ENCODE measurements at regions not wholly inside any gene's neighbourhood (a gene's known extent, or its start where the extent isn't known, plus 50 kb on each side); places are given as distances from the start of the nearest gene placed in this dataset.

DNA sequence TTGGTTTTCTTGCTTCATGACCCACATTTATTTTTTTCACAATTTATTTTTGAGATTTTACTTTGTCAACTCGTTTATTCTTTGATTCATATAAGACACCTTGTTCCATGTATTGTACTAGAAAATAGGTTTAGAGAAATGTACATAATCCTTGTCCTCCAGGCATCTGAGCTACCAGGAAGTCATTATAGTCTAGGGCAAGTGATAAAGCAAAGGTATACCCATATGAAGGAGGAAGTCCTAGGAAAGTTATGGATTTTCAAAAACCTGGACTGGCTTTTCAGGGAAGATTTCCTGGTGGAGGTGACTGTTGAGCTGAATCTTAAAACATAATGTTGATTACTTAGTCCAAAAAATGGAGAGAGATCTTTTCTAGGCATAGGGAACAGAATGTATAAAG, 98.8 kb upstream of the SHISA6 start:
- H3K79me2 ChIP-seq (ENCODE audit: control insufficient read depth, insufficient read depth, low read length) = no peaks in the 10 kb centered on the region
- no peaks in the 10 kb centered on the region for H3K27me3 ChIP-seq (replicated peaks in 1 of 2; ENCODE audit: control insufficient read depth in 2 of 2, insufficient read depth in 2 of 2, low read length in 1 of 2)
- no peaks in the 10 kb centered on the region for H3K9me3 ChIP-seq (replicated peaks; ENCODE audit: control insufficient read depth, insufficient read depth, low read length)
- ATAC-seq (no peak), FAIRE-seq (no peak), DNase-seq (ENCODE audit: low read depth, low spot score) (no peak)
- in situ Hi-C loops (cut with MboI) = loop anchor here (5.0 to 25.0 kb wide), 4 partner anchors 50 to 505 kb away; no protein-coding TSS in a partner anchor
- RAD21 ChIA-PET (ENCODE audit: unreplicated experiment) = no interaction called here
- POLR2A ChIA-PET = no interaction called here
- CTCF ChIA-PET = interaction anchor here (0.6 to 5.8 kb wide), 2 partner anchors 265 to 492 kb away, joined by 3 to 56 read pairs; no protein-coding TSS in a partner anchor
- intact Hi-C loops (cut with micrococcal nuclease; ENCODE audit: unreplicated experiment) = no loop called here
- H3K36me3 ChIP-seq (ENCODE audit: control insufficient read depth in 2 of 2, insufficient read depth in 2 of 2, low read length in 1 of 2) = no peaks in the 10 kb centered on the region
- no TSS peak for BruUV-seq (replicated peaks)
- H2AFZ ChIP-seq (ENCODE audit: control insufficient read depth, low read depth, low read length) = no peak overlapping the region
- no peak overlapping the region for H3K4me3 ChIP-seq
- TF ChIP-seq, protein P1, sequence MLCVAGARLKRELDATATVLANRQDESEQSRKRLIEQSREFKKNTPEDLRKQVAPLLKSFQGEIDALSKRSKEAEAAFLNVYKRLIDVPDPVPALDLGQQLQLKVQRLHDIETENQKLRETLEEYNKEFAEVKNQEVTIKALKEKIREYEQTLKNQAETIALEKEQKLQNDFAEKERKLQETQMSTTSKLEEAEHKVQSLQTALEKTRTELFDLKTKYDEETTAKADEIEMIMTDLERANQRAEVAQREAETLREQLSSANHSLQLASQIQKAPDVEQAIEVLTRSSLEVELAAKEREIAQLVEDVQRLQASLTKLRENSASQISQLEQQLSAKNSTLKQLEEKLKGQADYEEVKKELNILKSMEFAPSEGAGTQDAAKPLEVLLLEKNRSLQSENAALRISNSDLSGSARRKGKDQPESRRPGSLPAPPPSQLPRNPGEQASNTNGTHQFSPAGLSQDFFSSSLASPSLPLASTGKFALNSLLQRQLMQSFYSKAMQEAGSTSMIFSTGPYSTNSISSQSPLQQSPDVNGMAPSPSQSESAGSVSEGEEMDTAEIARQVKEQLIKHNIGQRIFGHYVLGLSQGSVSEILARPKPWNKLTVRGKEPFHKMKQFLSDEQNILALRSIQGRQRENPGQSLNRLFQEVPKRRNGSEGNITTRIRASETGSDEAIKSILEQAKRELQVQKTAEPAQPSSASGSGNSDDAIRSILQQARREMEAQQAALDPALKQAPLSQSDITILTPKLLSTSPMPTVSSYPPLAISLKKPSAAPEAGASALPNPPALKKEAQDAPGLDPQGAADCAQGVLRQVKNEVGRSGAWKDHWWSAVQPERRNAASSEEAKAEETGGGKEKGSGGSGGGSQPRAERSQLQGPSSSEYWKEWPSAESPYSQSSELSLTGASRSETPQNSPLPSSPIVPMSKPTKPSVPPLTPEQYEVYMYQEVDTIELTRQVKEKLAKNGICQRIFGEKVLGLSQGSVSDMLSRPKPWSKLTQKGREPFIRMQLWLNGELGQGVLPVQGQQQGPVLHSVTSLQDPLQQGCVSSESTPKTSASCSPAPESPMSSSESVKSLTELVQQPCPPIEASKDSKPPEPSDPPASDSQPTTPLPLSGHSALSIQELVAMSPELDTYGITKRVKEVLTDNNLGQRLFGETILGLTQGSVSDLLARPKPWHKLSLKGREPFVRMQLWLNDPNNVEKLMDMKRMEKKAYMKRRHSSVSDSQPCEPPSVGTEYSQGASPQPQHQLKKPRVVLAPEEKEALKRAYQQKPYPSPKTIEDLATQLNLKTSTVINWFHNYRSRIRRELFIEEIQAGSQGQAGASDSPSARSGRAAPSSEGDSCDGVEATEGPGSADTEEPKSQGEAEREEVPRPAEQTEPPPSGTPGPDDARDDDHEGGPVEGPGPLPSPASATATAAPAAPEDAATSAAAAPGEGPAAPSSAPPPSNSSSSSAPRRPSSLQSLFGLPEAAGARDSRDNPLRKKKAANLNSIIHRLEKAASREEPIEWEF (IDR thresholded peaks at IDR 0.05; ENCODE audit: insufficient replicate concordance, low read depth, low read length) = no peak
- TF ChIP-seq MXI1 (IDR thresholded peaks at IDR 0.05; ENCODE audit: low read depth, low read length) (no peak), RUNX3 (IDR thresholded peaks at IDR 0.05; ENCODE audit: low read length) (no peak), NR2C2 (IDR thresholded peaks at IDR 0.05; ENCODE audit: borderline replicate concordance, control insufficient read depth, insufficient read length, low read depth) (no peak), SP1 (IDR thresholded peaks at IDR 0.05; ENCODE audit: low read depth, low read length) (no peak), EGR1 (IDR thresholded peaks at IDR 0.05; ENCODE audit: borderline replicate concordance in 1 of 2, low read depth in 2 of 2, low read length in 2 of 2) (no peak), NFIC (IDR thresholded peaks at IDR 0.05; ENCODE audit: low read depth, low read length) (no peak), POU2F2 (IDR thresholded peaks at IDR 0.05; ENCODE audit: borderline replicate concordance, low read depth, low read length) (no peak), IKZF2 (IDR thresholded peaks at IDR 0.05) (no peak), ZNF207 (IDR thresholded peaks at IDR 0.05; ENCODE audit: borderline replicate concordance) (no peak), RBBP5 (conservative IDR thresholded peaks at IDR 0.05) (no peak)
- TF ChIP-seq, protein P2, sequence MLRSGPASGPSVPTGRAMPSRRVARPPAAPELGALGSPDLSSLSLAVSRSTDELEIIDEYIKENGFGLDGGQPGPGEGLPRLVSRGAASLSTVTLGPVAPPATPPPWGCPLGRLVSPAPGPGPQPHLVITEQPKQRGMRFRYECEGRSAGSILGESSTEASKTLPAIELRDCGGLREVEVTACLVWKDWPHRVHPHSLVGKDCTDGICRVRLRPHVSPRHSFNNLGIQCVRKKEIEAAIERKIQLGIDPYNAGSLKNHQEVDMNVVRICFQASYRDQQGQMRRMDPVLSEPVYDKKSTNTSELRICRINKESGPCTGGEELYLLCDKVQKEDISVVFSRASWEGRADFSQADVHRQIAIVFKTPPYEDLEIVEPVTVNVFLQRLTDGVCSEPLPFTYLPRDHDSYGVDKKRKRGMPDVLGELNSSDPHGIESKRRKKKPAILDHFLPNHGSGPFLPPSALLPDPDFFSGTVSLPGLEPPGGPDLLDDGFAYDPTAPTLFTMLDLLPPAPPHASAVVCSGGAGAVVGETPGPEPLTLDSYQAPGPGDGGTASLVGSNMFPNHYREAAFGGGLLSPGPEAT (IDR thresholded peaks at IDR 0.05; ENCODE audit: low read depth) = no peak
- SMC1A ChIA-PET (ENCODE audit: uncharacterized antibody, unreplicated experiment) = no interaction called here
- H3K4me1 ChIP-seq (ENCODE audit: control insufficient read depth, insufficient read depth, low read length) = no peaks in the 10 kb centered on the region
- H3K9ac ChIP-seq (ENCODE audit: control insufficient read depth, insufficient read depth, low read length) = no peak overlapping the region
- H3K27ac ChIP-seq (ENCODE audit: control insufficient read depth, insufficient read depth) = no peak overlapping the region
- H4K20me1 ChIP-seq (ENCODE audit: control insufficient read depth, insufficient read depth) = no peaks in the 10 kb centered on the region
- no peak overlapping the region for H3K4me2 ChIP-seq (ENCODE audit: control insufficient read depth, insufficient read depth)
- 6% methylated on average over 1 of the region's 1 CpG for WGBS (ENCODE audit: insufficient coverage, insufficient replicate concordance, low lambda C conversion rate, missing lambda C conversion rate)
